BJ (cell line): ENCODE measurements at regions not wholly inside any gene's neighbourhood (a gene's known extent, or its start where the extent isn't known, plus 50 kb on each side); places are given as distances from the start of the nearest gene placed in this dataset.
"Not testable (repeated sequence)": the region's sequence is repeated elsewhere in the genome, so short reads cannot be mapped to it uniquely, and the experiment has no call there.

Experiments used
- CTCF ChIA-PET: fragments of 350-600 bp; formaldehyde crosslinking; extraction: SDS; loops from one replicate; lab custom pipeline; 2021; ENCODE audit warnings: antibody characterized with exemption, inconsistent platforms; lab: Yijun Ruan, JAX
- POLR2A ChIA-PET: fragments of 300-600 bp; sonication (Branson Sonifier 250); formaldehyde crosslinking; extraction: SDS; loops from one replicate; lab custom pipeline; 2021; ENCODE audit warnings: antibody characterized with exemption; lab: Charles Lee
- DNase-seq: peaks from one replicate; pipeline ENCODE4 v3.0.0-alpha.2; 2011; ENCODE audit warnings: low read depth
- H3K27me3 ChIP-seq: 2 replicates; pipeline ENCODE4 v1.6.0; 2011; ENCODE audit warnings: low read length; ENCODE audit not compliant: control insufficient read depth, insufficient read depth
- H3K36me3 ChIP-seq: 2 replicates; pipeline ENCODE4 v1.5.1; 2011; ENCODE audit warnings: low read length; ENCODE audit not compliant: control insufficient read depth, insufficient read depth
- H3K4me3 ChIP-seq: 2 replicates; pipeline ENCODE4 v1.5.1; 2011; ENCODE audit warnings: low read depth, mild to moderate bottlenecking, control low read depth, low read length
- CTCF ChIP-seq: IDR thresholded peaks from 2 replicates; pipeline ENCODE4 v1.5.1; 2011; ENCODE audit warnings: low read depth, mild to moderate bottlenecking, control low read depth, inconsistent platforms, low read length, moderate library complexity; ENCODE audit not compliant: insufficient read depth

- no peak for TF ChIP-seq CTCF
- POLR2A ChIA-PET, result no interaction called here
- CTCF ChIA-PET, result interaction anchor here (1.6 kb wide), 1 partner anchor 9 kb away, joined by 3 read pairs; no protein-coding TSS in a partner anchor
- H3K4me3 ChIP-seq, result no peak overlapping the region
- DNase-seq, result no peak
- H3K36me3 ChIP-seq, result no peaks in the 10 kb centered on the region
- H3K27me3 ChIP-seq, result no peaks in the 10 kb centered on the region
Measured at GRCh38 chr12:25886396-25886795, 72.1 kb upstream of the RASSF8 start.

GRCh38 chr12:25887367-25887766 is 71.1 kb upstream of the RASSF8 start:
- POLR2A ChIA-PET, result no interaction called here
- CTCF ChIA-PET, result interaction anchor here (1.5 kb wide), 1 partner anchor 12 kb away, joined by 3 read pairs; no protein-coding TSS in a partner anchor
- no peak for TF ChIP-seq CTCF
- Histone ChIP-seq H3K4me3 (no peak overlapping the region), H3K36me3 (no peaks in the 10 kb centered on the region), H3K27me3 (no peaks in the 10 kb centered on the region)
- no peak for DNase-seq

GRCh38 chr12:25889185-25889584 is 69.3 kb upstream of the RASSF8 start:
- POLR2A ChIA-PET, result no interaction called here
- Histone ChIP-seq H3K4me3 (no peak overlapping the region), H3K27me3 (no peaks in the 10 kb centered on the region), H3K36me3 (no peaks in the 10 kb centered on the region)
- DNase-seq, result no peak
- CTCF ChIA-PET, result no interaction called here
- TF ChIP-seq CTCF, result no peak

GRCh38 chr12:25891095-25891494 is 67.4 kb upstream of the RASSF8 start:
- DNase-seq, H3K36me3 ChIP-seq, H3K27me3 ChIP-seq, POLR2A ChIA-PET, H3K4me3 ChIP-seq, CTCF ChIA-PET: not testable (repeated sequence)

- no peaks in the 10 kb centered on the region for H3K27me3 ChIP-seq
- ChIA-PET CTCF (interaction anchor here (1.2 kb wide), 1 partner anchor 10 kb away, joined by 3 read pairs; no protein-coding TSS in a partner anchor), POLR2A (no interaction called here)
- no peak for DNase-seq
- no peak overlapping the region for H3K4me3 ChIP-seq
- no peaks in the 10 kb centered on the region for H3K36me3 ChIP-seq
- no peak for TF ChIP-seq CTCF
Measured at GRCh38 chr12:25894759-25895158, 63.7 kb upstream of the RASSF8 start.

- no peaks in the 10 kb centered on the region for H3K27me3 ChIP-seq
- CTCF ChIA-PET, result no interaction called here
Measured at GRCh38 chr12:25896981-25897380, 61.5 kb upstream of the RASSF8 start.

More at GRCh38 chr12:25896981-25897380, 61.5 kb upstream of the RASSF8 start:
- Histone ChIP-seq H3K4me3 (no peak overlapping the region), H3K36me3 (no peaks in the 10 kb centered on the region)
- POLR2A ChIA-PET, result no interaction called here
- no peak for DNase-seq
- no peak for TF ChIP-seq CTCF
